ENCODE measurements at regions not wholly inside any gene's neighbourhood (a gene's known extent, or its start where the extent isn't known, plus 50 kb on each side); places are given as distances from the start of the nearest gene placed in this dataset.

GRCh38 chr5:73375191-73375545 lies 73.4 kb downstream of the FOXD1 start:
- TF ChIP-seq CTCF (conservative IDR thresholded peaks at IDR 0.05): no peak
- no peak for TF ChIP-seq ZFX (IDR thresholded peaks at IDR 0.05)
- no peak overlapping the region for H3K27ac ChIP-seq

- TF ChIP-seq ZFX (IDR thresholded peaks at IDR 0.05) (no peak), CTCF (conservative IDR thresholded peaks at IDR 0.05) (no peak)
- no peak overlapping the region for H3K27ac ChIP-seq
Measured at GRCh38 chr5:73374520-73375190, 73.9 kb downstream of the FOXD1 start.

- H3K27ac ChIP-seq: no peak overlapping the region
- TF ChIP-seq ZFX (IDR thresholded peaks at IDR 0.05) (no peak), CTCF (conservative IDR thresholded peaks at IDR 0.05) (no peak)
Measured at GRCh38 chr5:73373814-73374510, 74.6 kb downstream of the FOXD1 start.

GRCh38 chr5:73370640-73371583 lies 77.7 kb downstream of the FOXD1 start:
- no peak overlapping the region for H3K27ac ChIP-seq
- TF ChIP-seq CTCF (conservative IDR thresholded peaks at IDR 0.05): no peak
- no peak for TF ChIP-seq ZFX (IDR thresholded peaks at IDR 0.05)

- no peak overlapping the region for H3K27ac ChIP-seq
- TF ChIP-seq CTCF (conservative IDR thresholded peaks at IDR 0.05) (no peak), ZFX (IDR thresholded peaks at IDR 0.05) (no peak)
Measured at GRCh38 chr5:73370095-73370494, 78.5 kb downstream of the FOXD1 start.

- H3K27ac ChIP-seq: no peak overlapping the region
- TF ChIP-seq CTCF (conservative IDR thresholded peaks at IDR 0.05): no peak
- no peak for TF ChIP-seq ZFX (IDR thresholded peaks at IDR 0.05)
Measured at GRCh38 chr5:73369278-73369677, 79.3 kb downstream of the FOXD1 start.

- H3K27ac ChIP-seq: no peak overlapping the region
- TF ChIP-seq CTCF (conservative IDR thresholded peaks at IDR 0.05): no peak
Measured at GRCh38 chr5:73367650-73368049, 80.9 kb downstream of the FOXD1 start.
